Gastroesophageal sphincter (tissue), 3 donors: ENCODE measurements at regions not wholly inside any gene's neighbourhood (a gene's known extent, or its start where the extent isn't known, plus 50 kb on each side); places are given as distances from the start of the nearest gene placed in this dataset.
"Not testable (repeated sequence)": the region's sequence is repeated elsewhere in the genome, so short reads cannot be mapped to it uniquely, and the experiment has no call there.

Source experiments
- EP300 ChIP-seq: sonication (generic); formaldehyde crosslinking; IDR thresholded peaks from one replicate; pipeline ENCODE4 v1.6.1; 2017; ENCODE audit warnings: antibody characterized with exemption, mild to moderate bottlenecking
- POLR2AphosphoS5 ChIP-seq: sonication (generic); formaldehyde crosslinking; IDR thresholded peaks from one replicate; pipeline ENCODE4 v1.6.1; 2017; ENCODE audit warnings: antibody characterized with exemption
- TF ChIP-seq, protein P1 (sequence below), 4 experiments: fragments of 200-600 bp in 2 of 4; fragments of 450-650 bp in 2 of 4; sonication (generic) in 1 of 4; IDR thresholded peaks; one replicate each; pipeline ENCODE4 v1.5.1; 2017 to 2019; ENCODE audit warnings: antibody characterized with exemption in 4 of 4, mild to moderate bottlenecking in 2 of 4, moderate library complexity in 2 of 4

DNA sequence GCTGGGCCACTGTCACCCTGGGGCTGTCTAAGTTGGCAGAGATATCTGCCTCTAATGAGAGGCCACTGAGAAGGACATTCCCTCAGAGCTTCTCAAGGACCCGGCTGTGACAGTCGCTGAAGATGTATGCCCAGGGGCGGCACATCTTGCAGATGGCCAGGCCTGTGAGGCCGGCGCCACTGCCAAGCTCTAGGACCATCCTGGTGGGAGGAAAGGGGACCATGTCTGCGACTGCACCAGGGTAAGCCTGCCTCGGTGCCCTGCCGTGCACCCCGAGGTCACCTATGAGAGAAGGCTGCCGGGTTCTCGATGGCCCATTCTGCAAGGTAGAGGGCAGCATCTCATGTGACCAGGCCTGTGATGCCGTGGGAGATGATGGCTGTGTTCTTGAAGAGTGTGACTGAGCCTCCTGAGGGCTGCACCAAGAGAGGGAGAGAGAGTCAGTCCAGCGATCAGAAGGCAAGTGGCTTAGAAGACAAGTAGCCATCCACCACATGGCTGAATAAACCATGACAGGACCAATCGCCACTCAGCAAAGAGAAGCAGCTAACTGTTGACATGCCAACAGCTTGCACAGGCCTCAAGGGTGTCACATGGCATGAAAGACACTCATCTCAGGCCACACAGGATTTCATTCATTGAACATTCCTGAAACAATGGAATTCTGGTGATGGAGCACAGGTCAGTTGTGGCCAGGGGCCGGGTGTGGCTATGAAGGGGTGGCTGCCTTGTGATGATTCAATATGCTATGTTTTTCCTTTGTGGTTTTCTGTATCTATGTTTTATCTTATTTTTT, 123.5 kb upstream of the ALDH3B2 start:
- TF ChIP-seq, protein P1, sequence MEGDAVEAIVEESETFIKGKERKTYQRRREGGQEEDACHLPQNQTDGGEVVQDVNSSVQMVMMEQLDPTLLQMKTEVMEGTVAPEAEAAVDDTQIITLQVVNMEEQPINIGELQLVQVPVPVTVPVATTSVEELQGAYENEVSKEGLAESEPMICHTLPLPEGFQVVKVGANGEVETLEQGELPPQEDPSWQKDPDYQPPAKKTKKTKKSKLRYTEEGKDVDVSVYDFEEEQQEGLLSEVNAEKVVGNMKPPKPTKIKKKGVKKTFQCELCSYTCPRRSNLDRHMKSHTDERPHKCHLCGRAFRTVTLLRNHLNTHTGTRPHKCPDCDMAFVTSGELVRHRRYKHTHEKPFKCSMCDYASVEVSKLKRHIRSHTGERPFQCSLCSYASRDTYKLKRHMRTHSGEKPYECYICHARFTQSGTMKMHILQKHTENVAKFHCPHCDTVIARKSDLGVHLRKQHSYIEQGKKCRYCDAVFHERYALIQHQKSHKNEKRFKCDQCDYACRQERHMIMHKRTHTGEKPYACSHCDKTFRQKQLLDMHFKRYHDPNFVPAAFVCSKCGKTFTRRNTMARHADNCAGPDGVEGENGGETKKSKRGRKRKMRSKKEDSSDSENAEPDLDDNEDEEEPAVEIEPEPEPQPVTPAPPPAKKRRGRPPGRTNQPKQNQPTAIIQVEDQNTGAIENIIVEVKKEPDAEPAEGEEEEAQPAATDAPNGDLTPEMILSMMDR (IDR thresholded peaks at IDR 0.05): not testable (repeated sequence)
- not testable (repeated sequence) for TF ChIP-seq EP300, POLR2AphosphoS5
